Psoas muscle (tissue), 7 donors: ENCODE measurements at regions not wholly inside any gene's neighbourhood (a gene's known extent, or its start where the extent isn't known, plus 50 kb on each side); places are given as distances from the start of the nearest gene placed in this dataset.

Experiments used
- ATAC-seq, 4 donors: fragments of 200-7000 bp; cut with Tn5 transposase; one replicate each; pipeline ENCODE4 v1.9.1; 2020; ENCODE audit warnings: moderate library complexity in 3 of 4, mild to moderate bottlenecking in 2 of 4
- DNase-seq, 2 donors: peaks; one replicate each; pipeline ENCODE4 v3.0.0-alpha.2; 2020
- H3K27ac ChIP-seq: fragments of 200-600 bp; one replicate; pipeline ENCODE4 v1.8.0; 2022
- H3K27me3 ChIP-seq, 3 donors: fragments of 200-600 bp in 1 of 3; one replicate each; pipeline versions ENCODE4 v1.6.1 to v1.8.0; 2013 to 2022; ENCODE audit warnings: low read length in 2 of 3, mild to moderate bottlenecking in 2 of 3, moderate library complexity in 1 of 3; ENCODE audit not compliant: insufficient read depth in 3 of 3
- H3K36me3 ChIP-seq, 2 donors: fragments of 200-600 bp in 1 of 2; one replicate each; pipeline versions ENCODE4 v1.6.1 to v1.8.0; 2013 to 2022; ENCODE audit warnings: low read depth in 1 of 2, mild to moderate bottlenecking in 1 of 2, moderate library complexity in 1 of 2; ENCODE audit not compliant: insufficient read depth in 1 of 2
- H3K4me1 ChIP-seq: fragments of 200-600 bp; one replicate; pipeline ENCODE4 v1.8.0; 2022
- H3K4me3 ChIP-seq: fragments of 200-600 bp; one replicate; pipeline ENCODE4 v1.8.0; 2022; ENCODE audit warnings: mild to moderate bottlenecking
- H3K9me3 ChIP-seq: fragments of 200-600 bp; one replicate; pipeline ENCODE4 v1.8.0; 2022
- WGBS, 3 donors: extraction: QIAGEN DNeasy Blood & Tissue Kit; methylation state at CpG; one replicate each; pipeline versions ENCODE4 v1.1.6 to v1.1.7; 2013; 5-methylcytosine and 5-hydroxymethylcytosine counted together
- intact Hi-C, 2 donors: fragments of 100-400 bp; cut with DNase I; formaldehyde crosslinking; loops; one replicate each; pipeline versions ENCODE4 v1.11.0 to v1.14.2; 2022
- TF ChIP-seq, protein P1 (sequence below): fragments of 200-600 bp; IDR thresholded peaks from one replicate; pipeline ENCODE4 v1.8.0; 2022; ENCODE audit warnings: antibody characterized with exemption
- donor health status: healthy with polysubstance abuse.
- donor health status: DM: no; HTN: no; CAD: no; lungs with moderate emphysema.
- donor health status: Bipolar disorder and iron deficiency.
- donor health status: healthy.
- donor health status: DM: yes; HTN: yes; CAD: no.
- donor health status: DM: no; HTN: no; CAD: no.
- donor health status: DM: yes; HTN: yes; CAD: no.

DNA sequence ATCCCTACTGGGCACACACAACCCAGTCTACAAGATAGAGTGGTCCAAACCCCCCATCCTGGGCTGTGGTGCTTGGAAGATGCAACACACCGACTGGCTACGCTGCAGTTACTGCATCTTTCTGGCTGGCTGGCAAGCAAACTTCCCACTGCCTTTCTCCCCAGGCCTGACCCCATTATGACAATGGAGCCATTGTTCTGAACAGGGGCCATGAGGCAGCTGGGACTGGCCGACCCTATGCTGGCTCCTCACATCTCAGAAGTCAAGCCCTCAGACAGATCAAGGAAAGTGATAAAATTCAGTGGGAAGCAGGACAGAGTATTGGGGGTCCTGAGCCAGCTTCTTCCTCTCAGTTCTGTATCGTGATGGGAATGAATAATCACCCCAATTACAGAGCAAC, 364.1 kb upstream of the ASIC2 start:
- peaks cover 0 to 4% (median 0%) of the 10 kb centered on the region in 3 donors for H3K27me3 ChIP-seq
- H3K36me3 ChIP-seq, result no peaks in the 10 kb centered on the region
- no peaks in the 10 kb centered on the region for H3K9me3 ChIP-seq
- no peaks in the 10 kb centered on the region for H3K4me1 ChIP-seq
- no peak for ATAC-seq
- no peak for DNase-seq
- TF ChIP-seq, protein P1, sequence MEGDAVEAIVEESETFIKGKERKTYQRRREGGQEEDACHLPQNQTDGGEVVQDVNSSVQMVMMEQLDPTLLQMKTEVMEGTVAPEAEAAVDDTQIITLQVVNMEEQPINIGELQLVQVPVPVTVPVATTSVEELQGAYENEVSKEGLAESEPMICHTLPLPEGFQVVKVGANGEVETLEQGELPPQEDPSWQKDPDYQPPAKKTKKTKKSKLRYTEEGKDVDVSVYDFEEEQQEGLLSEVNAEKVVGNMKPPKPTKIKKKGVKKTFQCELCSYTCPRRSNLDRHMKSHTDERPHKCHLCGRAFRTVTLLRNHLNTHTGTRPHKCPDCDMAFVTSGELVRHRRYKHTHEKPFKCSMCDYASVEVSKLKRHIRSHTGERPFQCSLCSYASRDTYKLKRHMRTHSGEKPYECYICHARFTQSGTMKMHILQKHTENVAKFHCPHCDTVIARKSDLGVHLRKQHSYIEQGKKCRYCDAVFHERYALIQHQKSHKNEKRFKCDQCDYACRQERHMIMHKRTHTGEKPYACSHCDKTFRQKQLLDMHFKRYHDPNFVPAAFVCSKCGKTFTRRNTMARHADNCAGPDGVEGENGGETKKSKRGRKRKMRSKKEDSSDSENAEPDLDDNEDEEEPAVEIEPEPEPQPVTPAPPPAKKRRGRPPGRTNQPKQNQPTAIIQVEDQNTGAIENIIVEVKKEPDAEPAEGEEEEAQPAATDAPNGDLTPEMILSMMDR, result no peak
- 38 to 53% (median 44%) methylated on average over 4 of the region's 4 CpGs for WGBS, 3 donors
- intact Hi-C loops, result no loop called here
- H3K27ac ChIP-seq, result no peak overlapping the region
- H3K4me3 ChIP-seq, result no peak overlapping the region

DNA sequence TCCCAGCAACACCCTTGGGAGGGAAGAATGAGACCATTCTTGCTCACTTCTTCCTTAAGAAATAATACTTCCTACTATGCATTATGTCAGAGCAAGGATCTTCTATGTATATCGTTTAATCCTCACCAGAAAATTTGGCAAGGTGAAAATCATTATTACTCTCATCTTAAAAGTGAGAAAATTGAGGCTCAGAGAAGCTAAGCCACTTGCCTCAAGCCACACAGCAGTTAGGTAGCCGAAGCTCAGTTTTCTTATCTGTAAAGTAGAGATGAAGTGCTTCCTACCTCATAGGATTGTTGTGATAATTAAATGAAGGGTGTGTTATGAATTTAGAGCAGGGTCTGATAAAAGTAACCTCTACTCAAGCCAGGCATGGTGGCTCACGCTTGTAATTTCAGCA, 368.9 kb upstream of the ASIC2 start:
- no peaks in the 10 kb centered on the region for H3K36me3 ChIP-seq
- 49 to 67% (median 56%) methylated on average over 3 of the region's 3 CpGs for WGBS, 3 donors
- no peak for DNase-seq
- TF ChIP-seq, protein P1, result no peak
- H3K27ac ChIP-seq, result no peak overlapping the region
- intact Hi-C loops, result no loop called here
- no peaks in the 10 kb centered on the region for H3K4me1 ChIP-seq
- no peaks in the 10 kb centered on the region for H3K9me3 ChIP-seq
- ATAC-seq, result no peak
- H3K27me3 ChIP-seq, result peaks cover 0 to 5% (median 0%) of the 10 kb centered on the region in 3 donors
- H3K4me3 ChIP-seq, result no peak overlapping the region

DNA sequence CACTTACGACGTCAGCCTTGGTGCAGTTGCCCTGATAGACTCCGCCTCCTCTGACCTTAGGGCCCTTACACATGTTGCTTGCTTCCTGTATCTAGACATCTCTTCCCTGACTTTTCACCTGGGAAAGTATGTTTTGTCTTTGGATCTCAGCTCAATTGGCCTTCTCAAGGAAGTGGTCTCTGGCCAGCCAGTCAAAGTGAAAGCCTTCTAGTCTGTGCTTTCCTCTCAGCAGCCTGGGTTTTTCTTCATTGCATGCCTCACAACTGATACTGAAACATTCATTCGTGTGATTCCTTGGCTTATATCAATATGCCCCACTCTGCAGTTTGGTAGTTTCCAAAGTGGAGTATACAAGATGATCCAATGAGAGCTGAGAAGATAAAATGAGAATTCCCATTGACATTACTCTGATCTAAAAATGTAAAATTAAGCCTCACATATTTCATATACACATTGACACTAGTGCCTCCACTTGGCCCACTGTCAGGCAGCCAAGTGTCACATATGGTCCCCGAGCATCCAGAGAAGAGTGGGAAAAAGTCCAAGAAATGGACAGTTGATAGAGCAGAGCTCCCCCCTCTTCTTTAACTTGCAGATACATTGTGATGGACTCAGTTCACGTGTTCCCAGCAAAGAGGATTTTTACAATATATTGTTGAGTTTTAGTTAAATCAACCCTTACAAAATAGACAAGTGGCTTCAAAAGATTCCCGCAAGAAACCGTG, 371.2 kb upstream of the ASIC2 start:
- Histone ChIP-seq H3K27ac (no peak overlapping the region), H3K4me3 (no peak overlapping the region), H3K27me3 (peaks cover 0 to 5% (median 0%) of the 10 kb centered on the region in 3 donors), H3K9me3 (no peaks in the 10 kb centered on the region), H3K36me3 (no peaks in the 10 kb centered on the region), H3K4me1 (no peaks in the 10 kb centered on the region)
- 67 to 71% (median 70%) methylated on average over 8 of the region's 8 CpGs for WGBS, 3 donors
- intact Hi-C loops, result no loop called here
- no peak for ATAC-seq
- TF ChIP-seq, protein P1, result no peak
- DNase-seq, result no peak

DNA sequence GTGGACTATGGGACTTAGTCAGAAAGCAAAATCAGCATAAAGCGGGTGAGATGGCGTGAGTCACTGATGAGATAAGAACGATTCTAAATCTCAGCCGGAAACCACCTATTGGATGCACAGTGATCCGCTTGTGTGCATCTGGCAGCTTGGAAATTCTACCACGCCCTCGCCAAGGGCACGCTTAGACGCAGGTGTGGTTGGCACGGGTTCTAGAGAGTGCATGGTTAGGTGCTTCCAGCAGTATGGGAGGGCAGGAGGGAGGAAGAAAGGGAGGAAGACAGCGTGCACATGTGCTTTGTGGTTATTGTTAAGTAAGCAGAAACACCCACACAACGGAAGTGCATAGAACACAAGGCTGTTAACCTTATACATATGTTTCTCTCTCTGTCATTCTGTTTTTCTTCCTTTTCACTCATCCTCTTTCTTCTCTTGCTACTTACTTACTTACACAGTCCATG, 374.0 kb upstream of the ASIC2 start:
- Histone ChIP-seq H3K4me3 (no peak overlapping the region), H3K9me3 (no peaks in the 10 kb centered on the region), H3K27ac (no peak overlapping the region), H3K36me3 (no peaks in the 10 kb centered on the region), H3K4me1 (no peaks in the 10 kb centered on the region), H3K27me3 (peaks cover 0 to 10% (median 0%) of the 10 kb centered on the region in 3 donors)
- DNase-seq (no peak), ATAC-seq (no peak)
- TF ChIP-seq, protein P1, result no peak
- 64 to 72% (median 71%) methylated on average over 12 of the region's 12 CpGs for WGBS, 3 donors
- intact Hi-C loops, result no loop called here

DNA sequence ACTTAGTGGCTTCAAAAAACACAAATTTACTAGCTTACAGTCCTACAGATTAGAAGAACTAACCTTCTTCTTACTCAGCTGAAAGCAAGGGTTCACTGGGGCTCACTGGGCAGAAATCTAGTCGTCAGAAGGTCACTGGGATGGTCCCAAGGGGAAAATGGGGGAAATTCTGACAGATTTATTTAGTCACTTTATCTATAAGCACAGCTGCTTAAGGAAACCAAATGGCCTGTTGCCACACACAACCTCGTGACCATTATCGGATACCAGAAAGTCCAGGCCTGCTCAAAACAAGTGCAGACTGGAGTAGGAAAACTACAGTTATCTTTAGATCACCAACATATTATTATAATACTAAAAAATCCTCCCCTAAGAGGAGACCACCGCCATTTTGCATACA, 374.6 kb upstream of the ASIC2 start:
- no peak overlapping the region for H3K27ac ChIP-seq
- no peak for ATAC-seq
- TF ChIP-seq, protein P1, result no peak
- no peaks in the 10 kb centered on the region for H3K36me3 ChIP-seq
- peaks cover 0 to 10% (median 0%) of the 10 kb centered on the region in 3 donors for H3K27me3 ChIP-seq
- H3K4me3 ChIP-seq, result no peak overlapping the region
- no peaks in the 10 kb centered on the region for H3K9me3 ChIP-seq
- H3K4me1 ChIP-seq, result no peaks in the 10 kb centered on the region
- DNase-seq, result no peak
- WGBS, 3 donors, result 49 to 56% (median 54%) methylated on average over 4 of the region's 4 CpGs
- intact Hi-C loops, result no loop called here
